Colon (tissue), 2 donors: ENCODE measurements at regions not wholly inside any gene's neighbourhood (a gene's known extent, or its start where the extent isn't known, plus 50 kb on each side); places are given as distances from the start of the nearest gene placed in this dataset.

Experiments used
- FAIRE-seq: peaks from 2 replicates; lab custom pipeline; 2012; peaks lifted over from hg19 to GRCh38; lab: Jason Lieb, UNC
- donor health status: control.
- donor health status: control.

GRCh38 chr5:93161661-93162654 lies 419.1 kb downstream of the NR2F1-AS1 start:
- FAIRE-seq: no peak

GRCh38 chr5:93158841-93159240 lies 422.2 kb downstream of the NR2F1-AS1 start:
- FAIRE-seq: no peak

- no peak for FAIRE-seq
Observed at GRCh38 chr5:93156566-93156965, 424.5 kb downstream of the NR2F1-AS1 start.

GRCh38 chr5:93154535-93154934 lies 426.5 kb downstream of the NR2F1-AS1 start:
- FAIRE-seq: no peak

- no peak for FAIRE-seq
Observed at GRCh38 chr5:93153461-93153860, 427.6 kb downstream of the NR2F1-AS1 start.

- FAIRE-seq: no peak
Observed at GRCh38 chr5:93151896-93152295, 429.1 kb downstream of the NR2F1-AS1 start.

- peak; percentile 14 for FAIRE-seq
Observed at GRCh38 chr5:93151121-93151520, 429.9 kb downstream of the NR2F1-AS1 start.

- no peak for FAIRE-seq
Observed at GRCh38 chr5:93150311-93151012, 430.6 kb downstream of the NR2F1-AS1 start.

GRCh38 chr5:93145767-93146166 lies 435.3 kb downstream of the NR2F1-AS1 start:
- FAIRE-seq: no peak

GRCh38 chr5:93145019-93145418 lies 436.0 kb downstream of the NR2F1-AS1 start:
- no peak for FAIRE-seq

- no peak for FAIRE-seq
Observed at GRCh38 chr5:93141969-93142368, 439.1 kb downstream of the NR2F1-AS1 start.

- no peak for FAIRE-seq
Observed at GRCh38 chr5:93130624-93131490, 450.2 kb downstream of the NR2F1-AS1 start.

- FAIRE-seq: no peak
Observed at GRCh38 chr5:93126634-93127033, 454.4 kb downstream of the NR2F1-AS1 start.

GRCh38 chr5:93123127-93123526 lies 457.9 kb downstream of the NR2F1-AS1 start:
- FAIRE-seq: no peak

GRCh38 chr5:93122446-93122845 lies 458.6 kb downstream of the NR2F1-AS1 start:
- no peak for FAIRE-seq

GRCh38 chr5:93120771-93121170 lies 460.2 kb downstream of the NR2F1-AS1 start:
- FAIRE-seq: no peak

GRCh38 chr5:93120051-93120450 lies 461.0 kb downstream of the NR2F1-AS1 start:
- FAIRE-seq: no peak

GRCh38 chr5:93117751-93118531 lies 463.1 kb downstream of the NR2F1-AS1 start:
- no peak for FAIRE-seq

GRCh38 chr5:93107805-93108520 lies 473.1 kb downstream of the NR2F1-AS1 start:
- no peak for FAIRE-seq

GRCh38 chr5:93107141-93107540 lies 473.9 kb downstream of the NR2F1-AS1 start:
- FAIRE-seq: no peak

GRCh38 chr5:93101661-93102060 lies 479.4 kb downstream of the NR2F1-AS1 start:
- FAIRE-seq: no peak
